ENCODE measurements at regions not wholly inside any gene's neighbourhood (a gene's known extent, or its start where the extent isn't known, plus 50 kb on each side); places are given as distances from the start of the nearest gene placed in this dataset.

GRCh38 chr15:35211240-35211902, 126.3 kb upstream of the NANOGP8 start:
- no peak for TF ChIP-seq CTCF (IDR thresholded peaks at IDR 0.05 in 2 of 3, conservative IDR thresholded peaks at IDR 0.05 in 1 of 3; ENCODE audit: insufficient read depth in 2 of 3, low read depth in 1 of 3, low read length in 3 of 3)
- TF ChIP-seq BRCA1 (IDR thresholded peaks at IDR 0.05) = no peak
- TF ChIP-seq BRCA1 (CRISPR knock-in tag; IDR thresholded peaks at IDR 0.05) = no peak
- no peak for TF ChIP-seq CREB1 (IDR thresholded peaks at IDR 0.05)
- TF ChIP-seq CREB1 (CRISPR knock-in tag; IDR thresholded peaks at IDR 0.05) = no peak
- TF ChIP-seq ZNF766 (CRISPR knock-in tag; conservative IDR thresholded peaks at IDR 0.05) = no peak
- TF ChIP-seq ZNF224 (CRISPR knock-in tag; IDR thresholded peaks at IDR 0.05) = no peak
- TF ChIP-seq ZBTB33 (CRISPR knock-in tag; IDR thresholded peaks at IDR 0.05) = no peak
